AG20443 (cell line): ENCODE measurements at regions not wholly inside any gene's neighbourhood (a gene's known extent, or its start where the extent isn't known, plus 50 kb on each side); places are given as distances from the start of the nearest gene placed in this dataset.

ENCODE experiments used
- DNase-seq: peaks from one replicate; pipeline ENCODE4 v3.0.0; 2012; ENCODE audit warnings: low spot score, mixed read lengths

GRCh38 chr9:80004714-80005113 is 432.9 kb downstream of the TLE4 start:
- DNase-seq: no peak

DNA sequence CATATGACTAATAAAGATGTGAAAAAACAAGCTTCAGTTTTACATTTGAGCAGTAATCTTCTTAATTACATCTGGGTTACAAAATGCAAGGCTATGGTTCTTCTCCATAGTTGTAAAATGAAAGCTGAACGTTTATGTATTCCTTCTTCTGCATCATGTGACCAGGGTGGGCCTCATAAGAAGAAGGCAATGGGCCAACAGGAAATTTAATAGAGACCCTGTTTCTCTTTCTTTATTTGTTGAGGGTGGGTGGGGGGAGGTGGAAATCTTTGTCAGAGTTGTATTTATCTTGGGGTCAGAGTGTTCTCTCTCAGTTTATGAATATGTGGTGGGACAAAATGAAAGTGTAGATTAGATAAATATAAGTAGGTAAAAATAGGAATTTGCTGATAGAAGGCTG is 418.8 kb downstream of the TLE4 start:
- no peak for DNase-seq

- DNase-seq: no peak
Observed at GRCh38 chr9:79989079-79989478, 417.3 kb downstream of the TLE4 start.

GRCh38 chr9:79988126-79988525 is 416.4 kb downstream of the TLE4 start:
- DNase-seq: no peak

DNA sequence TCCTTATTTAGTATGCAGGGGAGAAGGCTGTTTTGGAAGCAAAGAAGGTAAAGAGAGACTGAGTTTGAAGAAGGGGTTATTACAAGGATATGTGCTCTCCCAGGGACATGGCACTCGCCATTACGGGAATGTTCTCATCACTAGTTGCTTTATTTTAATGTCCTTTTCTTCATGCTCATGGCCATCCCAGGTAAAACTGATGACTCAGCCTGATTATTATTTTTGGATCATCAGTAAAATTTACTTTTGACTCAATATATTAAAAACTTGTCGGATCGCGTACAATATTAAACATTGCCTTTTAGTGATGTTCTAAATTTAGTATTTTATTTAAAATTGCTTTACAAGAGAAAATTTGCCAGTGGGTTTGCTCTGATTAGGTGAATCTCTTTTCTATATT is 414.7 kb downstream of the TLE4 start:
- DNase-seq: no peak

DNA sequence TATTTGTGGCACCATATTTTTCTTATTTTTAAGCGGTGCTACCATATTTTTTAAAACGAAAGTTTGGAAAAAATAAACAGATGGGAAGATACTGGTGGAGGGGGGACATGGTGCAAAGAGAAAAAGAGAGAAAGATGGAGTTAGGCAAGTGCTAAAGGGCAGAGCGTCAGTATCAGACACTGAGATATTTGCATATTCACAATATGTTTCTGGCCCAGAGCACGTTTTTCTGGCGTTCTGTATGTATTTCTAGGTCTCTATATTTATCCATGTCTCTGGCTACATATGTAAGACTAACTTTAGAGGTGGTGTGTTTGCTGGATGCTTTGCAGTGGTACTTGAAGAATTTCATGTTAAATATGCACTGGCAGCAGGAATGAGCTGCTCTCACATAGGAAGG is 414.0 kb downstream of the TLE4 start:
- DNase-seq: no peak

- DNase-seq: no peak
Observed at GRCh38 chr9:79985264-79985663, 413.5 kb downstream of the TLE4 start.

- no peak for DNase-seq
Observed at GRCh38 chr9:79984429-79985067, 412.8 kb downstream of the TLE4 start.

GRCh38 chr9:79980432-79980831 is 408.7 kb downstream of the TLE4 start:
- no peak for DNase-seq

GRCh38 chr9:79977510-79978197 is 405.9 kb downstream of the TLE4 start:
- DNase-seq: no peak

GRCh38 chr9:79977074-79977435 is 405.3 kb downstream of the TLE4 start:
- no peak for DNase-seq

DNA sequence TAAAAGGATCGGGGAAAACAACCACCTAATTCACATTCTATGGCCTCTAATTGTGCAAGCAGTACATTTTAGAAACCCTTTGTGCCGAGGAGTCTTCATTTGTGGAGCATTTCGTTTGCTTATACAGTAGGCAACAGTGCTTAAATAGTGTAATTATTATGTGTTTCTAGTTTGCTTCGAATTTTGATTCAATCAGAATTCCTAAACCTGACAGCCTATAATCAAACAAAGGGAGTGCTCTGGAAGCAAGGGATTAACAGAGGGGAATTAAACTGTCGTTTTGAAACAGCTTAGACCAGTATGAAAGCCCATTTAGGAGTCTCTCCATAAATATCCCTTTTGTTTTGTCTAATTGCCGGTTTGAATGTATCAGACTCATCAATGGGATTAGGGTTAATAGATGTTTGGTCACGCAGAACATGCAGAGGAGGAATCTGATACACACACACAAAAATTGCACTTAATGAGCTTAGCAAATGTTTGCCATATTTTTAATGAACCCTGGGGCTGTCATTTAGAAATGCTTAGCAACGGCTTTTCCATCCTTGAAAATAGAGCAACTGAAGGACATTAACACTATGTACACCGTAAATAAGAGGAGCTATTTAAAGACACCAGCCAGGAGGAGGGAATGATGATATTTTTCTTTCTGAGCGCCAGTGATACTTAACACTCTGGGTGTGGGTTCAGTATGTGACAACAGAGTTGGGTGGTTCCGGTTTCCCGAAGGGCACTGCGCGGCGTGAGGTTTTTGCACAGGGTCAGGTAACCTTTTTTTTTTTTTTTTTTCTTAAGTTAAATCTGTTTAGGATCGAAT is 404.7 kb downstream of the TLE4 start:
- DNase-seq: no peak

- DNase-seq: no peak
Observed at GRCh38 chr9:79975621-79976256, 404.0 kb downstream of the TLE4 start.

DNA sequence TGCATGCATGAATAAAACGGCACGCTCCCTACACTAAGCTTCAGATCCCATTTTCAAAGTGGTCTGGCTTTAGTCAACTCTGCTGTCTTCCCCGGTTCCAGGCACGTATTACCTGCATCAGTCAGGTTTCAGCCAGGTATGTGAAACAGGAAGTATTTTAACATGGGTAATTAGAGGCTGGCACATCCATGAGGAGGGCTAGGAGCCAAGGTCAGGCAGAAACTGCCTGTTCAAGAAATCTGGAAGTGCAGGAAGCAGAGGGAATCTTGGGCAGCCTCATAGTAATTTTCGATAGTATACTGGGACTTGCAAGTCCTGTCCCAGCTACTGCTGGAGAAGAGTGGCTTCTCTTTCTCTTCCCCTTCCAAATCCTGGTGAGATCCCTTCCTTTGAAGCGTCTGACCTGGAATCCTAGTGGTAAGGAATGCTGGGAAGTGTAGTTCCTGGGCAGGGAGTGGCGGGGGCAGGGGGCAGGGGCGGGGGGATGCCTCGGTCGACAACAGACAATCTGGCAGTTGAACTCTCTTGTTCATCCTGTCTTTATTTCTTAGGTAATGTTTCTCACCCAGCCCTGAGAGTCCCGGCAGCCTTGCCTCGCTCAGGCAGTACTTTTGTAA is 403.1 kb downstream of the TLE4 start:
- DNase-seq: no peak

GRCh38 chr9:79973627-79974026 is 401.9 kb downstream of the TLE4 start:
- DNase-seq: no peak

DNA sequence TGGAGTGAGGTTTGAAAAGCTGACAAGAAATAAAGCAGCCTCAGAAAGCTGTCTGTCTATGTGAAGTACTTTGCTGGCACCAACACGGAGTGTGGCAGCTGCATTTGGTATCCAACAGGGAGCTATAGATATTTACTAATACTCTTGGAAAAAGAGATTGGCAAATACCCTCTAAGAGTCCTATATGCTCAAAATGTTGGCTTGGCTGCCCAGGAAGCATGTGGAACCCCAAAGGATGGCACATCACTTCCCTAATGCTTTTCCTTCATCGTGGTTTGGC is 398.3 kb downstream of the TLE4 start:
- DNase-seq: no peak

DNA sequence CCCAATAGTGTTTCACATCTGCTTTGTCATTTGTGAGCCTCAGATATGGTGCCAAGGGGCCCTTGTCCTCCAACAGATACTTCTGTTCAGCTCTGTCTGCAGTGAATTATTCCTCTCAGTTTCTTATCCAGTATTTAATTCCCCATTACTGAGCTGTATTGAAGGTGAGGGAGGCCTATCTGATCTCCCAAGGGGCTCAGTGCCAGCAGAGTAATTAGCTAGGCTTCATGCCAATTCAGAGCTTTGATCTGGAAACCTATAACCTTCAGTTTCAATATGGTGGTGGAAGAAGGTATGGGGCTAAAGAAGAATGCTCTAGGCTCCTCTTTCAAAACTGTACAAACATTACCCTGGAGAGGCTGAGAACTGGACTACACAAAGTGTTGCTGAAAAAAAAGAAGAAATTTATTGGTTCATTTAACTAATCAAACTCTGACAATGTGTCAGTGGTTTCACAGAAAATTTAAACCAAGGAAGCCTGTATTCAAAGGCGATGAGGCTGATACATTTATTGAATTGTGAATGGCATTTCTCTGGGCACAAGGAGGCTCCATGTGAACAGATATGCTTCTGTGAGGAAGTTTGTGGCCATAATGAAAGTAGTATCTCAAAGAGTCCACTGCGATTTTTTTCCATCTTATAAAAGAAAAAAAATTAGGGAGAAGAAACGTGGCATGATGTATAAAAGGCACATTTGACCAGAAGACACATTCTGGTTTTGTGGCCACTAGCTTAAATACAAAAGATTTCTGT is 397.8 kb downstream of the TLE4 start:
- DNase-seq: no peak

DNA sequence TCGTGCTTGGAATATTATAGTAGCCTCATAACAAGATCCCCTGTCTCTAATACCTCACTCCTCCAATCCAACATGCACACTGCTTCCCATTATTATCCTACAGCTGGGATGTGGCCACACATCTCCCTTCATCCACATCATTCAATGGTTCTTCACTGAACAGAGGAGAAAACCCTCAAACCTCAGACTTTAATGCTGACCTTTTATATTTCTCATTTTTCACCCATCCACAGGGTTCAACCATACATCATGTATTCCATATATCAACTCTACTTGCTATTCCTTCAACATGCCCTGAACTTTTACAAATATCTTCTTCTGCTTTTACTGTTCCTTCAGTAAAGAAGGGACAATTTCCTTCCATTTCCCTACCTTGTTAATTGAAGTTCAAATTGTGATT is 396.8 kb downstream of the TLE4 start:
- DNase-seq: no peak

GRCh38 chr9:79962836-79963235 is 391.1 kb downstream of the TLE4 start:
- no peak for DNase-seq

DNA sequence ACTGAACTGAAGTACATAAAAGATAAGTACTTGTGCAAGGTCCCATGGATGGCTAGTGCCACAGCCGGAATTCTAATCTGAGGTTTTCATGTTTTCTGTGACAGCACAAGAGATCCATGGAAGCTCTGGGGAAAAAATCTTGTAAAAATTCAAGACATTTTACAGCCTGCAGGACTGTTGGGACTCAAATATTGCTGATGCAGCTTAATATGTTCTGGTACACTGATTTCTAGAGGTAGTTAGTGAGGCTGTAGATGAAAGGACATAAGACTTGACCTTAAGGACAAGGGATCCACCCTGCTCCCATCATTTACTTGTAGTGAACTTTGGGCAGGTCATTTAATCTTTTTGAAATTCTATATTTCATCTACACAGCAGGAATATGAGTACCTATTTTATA is 390.4 kb downstream of the TLE4 start:
- no peak for DNase-seq

DNA sequence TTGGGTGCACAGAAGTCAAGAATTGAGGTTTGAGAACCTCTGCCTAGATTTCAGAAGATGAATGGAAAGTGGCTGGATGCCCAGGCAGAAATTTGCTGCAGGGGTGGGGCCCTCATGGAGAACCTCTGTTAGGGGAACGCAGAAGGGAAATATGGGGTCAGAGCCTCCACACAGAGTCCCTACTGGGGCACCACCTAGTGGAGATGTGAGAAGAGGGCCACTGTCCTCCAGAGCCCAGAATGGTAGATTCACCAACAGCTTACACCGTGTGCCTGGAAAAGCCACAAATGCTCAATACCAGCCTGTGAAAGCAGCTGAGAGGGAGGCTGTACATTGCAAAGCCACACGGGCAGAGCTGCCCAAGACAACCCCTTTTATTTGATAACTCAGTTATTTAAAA is 383.5 kb downstream of the TLE4 start:
- DNase-seq: no peak

DNA sequence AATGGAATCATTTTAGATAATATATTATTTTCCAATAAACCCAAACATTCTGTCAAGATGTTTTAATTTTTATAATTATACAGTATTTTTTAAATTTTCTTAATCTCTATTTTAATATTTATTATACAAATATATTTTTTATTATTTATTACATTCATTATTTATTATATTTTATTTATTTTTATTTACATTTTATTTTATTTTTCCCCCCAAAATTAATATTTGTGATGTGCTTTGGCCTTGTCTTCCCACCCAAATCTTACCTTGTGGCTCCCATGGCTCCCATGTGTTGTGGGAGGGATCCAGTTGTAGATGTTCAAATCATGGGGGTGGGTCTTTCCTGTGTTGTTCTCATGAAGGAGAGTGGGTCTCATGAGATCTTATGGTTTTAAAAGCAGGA is 382.1 kb downstream of the TLE4 start:
- DNase-seq: no peak
